Body of pancreas (tissue), 4 donors: ENCODE measurements at regions not wholly inside any gene's neighbourhood (a gene's known extent, or its start where the extent isn't known, plus 50 kb on each side); places are given as distances from the start of the nearest gene placed in this dataset.

ENCODE experiments used
- ATAC-seq: fragments of 150-250 bp; one replicate; pipeline ENCODE4 v1.9.1; 2016
- DNase-seq, 4 donors: peaks; one replicate each; pipeline ENCODE4 v3.0.0-alpha.2; 2019
- H3K27ac ChIP-seq, 4 donors: fragments of 200-600 bp; sonication (generic); 1 replicate in 3 of 4; 2 replicates in 1 of 4; pipeline versions ENCODE4 v1.5.1 to v1.6.1; 2016 to 2019; ENCODE audit warnings: mild to moderate bottlenecking in 1 of 4, mixed read lengths in 1 of 4, moderate library complexity in 1 of 4
- H3K27me3 ChIP-seq, 2 donors: fragments of 200-600 bp; sonication (generic); one replicate each; pipeline ENCODE4 v1.6.0; 2016; ENCODE audit warnings: mild to moderate bottlenecking in 1 of 2
- H3K36me3 ChIP-seq, 2 donors: fragments of 200-600 bp; sonication (generic); replicated peaks in 1 of 2; 2 replicates each; pipeline ENCODE4 v1.5.1; 2016; ENCODE audit warnings: low read depth in 2 of 2; ENCODE audit not compliant: insufficient read depth in 1 of 2
- H3K4me1 ChIP-seq: fragments of 200-600 bp; sonication (generic); one replicate; pipeline ENCODE4 v1.6.0; 2016
- H3K4me3 ChIP-seq, 2 donors: fragments of 200-600 bp; sonication (generic); 1 replicate in 1 of 2; 2 replicates in 1 of 2; pipeline ENCODE4 v1.5.1; 2016 to 2019
- H3K9me3 ChIP-seq, 3 donors: fragments of 200-600 bp; sonication (generic); 1 replicate in 2 of 3; 2 replicates in 1 of 3; pipeline ENCODE4 v1.5.1; 2016
- POLR2A ChIP-seq, 3 donors: fragments of 450-650 bp; IDR thresholded peaks; one replicate each; pipeline ENCODE4 v1.6.1; 2016; ENCODE audit warnings: antibody characterized with exemption in 3 of 3, mild to moderate bottlenecking in 2 of 3
- WGBS, 2 donors: methylation state at CpG; one replicate each; pipeline ENCODE4 v1.1.5; 2017; 5-methylcytosine and 5-hydroxymethylcytosine counted together
- intact Hi-C: fragments of 100-400 bp; cut with DNase I; formaldehyde crosslinking; loops from one replicate; pipeline ENCODE4 v1.15.1; 2023
- TF ChIP-seq, protein P1 (sequence below), 7 experiments: fragments of 450-650 bp in 4 of 7; fragments of 200-600 bp in 3 of 7; sonication (generic) in 3 of 7; IDR thresholded peaks; one replicate each; pipeline ENCODE4 v1.5.1; 2016 to 2019; ENCODE audit warnings: antibody characterized with exemption in 7 of 7

DNA sequence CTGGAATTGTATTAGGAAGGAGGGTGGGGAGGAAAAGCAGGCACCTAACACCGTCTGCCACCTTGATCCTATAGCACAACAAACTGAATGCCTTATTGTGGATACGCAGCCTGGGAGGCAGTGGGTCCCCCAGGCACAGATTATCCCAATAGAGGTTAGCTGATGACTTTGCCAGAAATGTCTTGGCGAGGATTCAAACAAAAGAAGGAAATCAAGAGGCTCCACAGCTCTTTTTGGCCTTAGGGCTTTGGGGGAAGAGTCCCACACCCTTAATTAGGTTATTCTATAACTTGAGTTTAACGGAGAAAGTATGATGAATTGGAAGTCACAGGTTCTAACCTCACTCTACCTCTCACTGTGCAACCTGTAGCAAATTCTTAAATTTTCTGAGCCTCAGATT, 102.0 kb downstream of the MRPL14 start:
- intact Hi-C loops, result no loop called here
- H3K4me3 ChIP-seq, result no peak overlapping the region

DNA sequence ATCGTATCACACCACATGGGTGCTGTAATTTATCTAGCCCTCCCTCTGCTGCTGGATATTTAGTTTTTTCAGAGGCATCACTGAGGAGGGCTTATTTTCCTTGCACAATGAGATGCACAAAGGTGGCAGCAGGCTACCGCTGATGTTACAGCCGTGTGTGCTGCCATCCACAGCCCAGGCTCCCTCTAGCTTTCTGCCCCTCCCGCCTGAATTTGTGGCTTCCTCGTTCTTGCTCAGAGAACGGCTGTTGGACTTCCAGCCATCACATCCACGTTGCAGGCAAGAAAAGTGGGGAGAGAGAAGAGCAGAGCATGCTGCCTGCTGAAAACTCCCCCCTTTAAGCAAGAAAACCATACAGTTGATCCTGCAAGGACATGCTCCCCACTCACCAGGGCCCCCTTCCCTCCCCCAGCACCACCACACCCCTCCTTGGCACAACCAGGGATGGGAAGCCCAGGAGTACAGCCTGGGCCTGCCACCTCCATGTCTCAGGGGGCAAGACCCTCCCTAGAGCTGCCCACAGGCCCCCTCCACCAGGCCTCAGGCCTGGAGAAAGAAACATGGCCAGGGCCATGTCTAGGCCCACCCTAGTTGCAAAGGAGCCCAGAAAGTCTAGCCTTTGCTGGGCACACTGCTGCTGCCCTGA, 102.6 kb downstream of the MRPL14 start:
- DNase-seq, result no peak
- intact Hi-C loops, result no loop called here
- no peak for ATAC-seq

More for the DNA sequence above, 102.0 kb downstream of the MRPL14 start:
- H3K27ac ChIP-seq, result no peak overlapping the region
- no peak for TF ChIP-seq POLR2A (IDR thresholded peaks at IDR 0.05)
- TF ChIP-seq, protein P1, sequence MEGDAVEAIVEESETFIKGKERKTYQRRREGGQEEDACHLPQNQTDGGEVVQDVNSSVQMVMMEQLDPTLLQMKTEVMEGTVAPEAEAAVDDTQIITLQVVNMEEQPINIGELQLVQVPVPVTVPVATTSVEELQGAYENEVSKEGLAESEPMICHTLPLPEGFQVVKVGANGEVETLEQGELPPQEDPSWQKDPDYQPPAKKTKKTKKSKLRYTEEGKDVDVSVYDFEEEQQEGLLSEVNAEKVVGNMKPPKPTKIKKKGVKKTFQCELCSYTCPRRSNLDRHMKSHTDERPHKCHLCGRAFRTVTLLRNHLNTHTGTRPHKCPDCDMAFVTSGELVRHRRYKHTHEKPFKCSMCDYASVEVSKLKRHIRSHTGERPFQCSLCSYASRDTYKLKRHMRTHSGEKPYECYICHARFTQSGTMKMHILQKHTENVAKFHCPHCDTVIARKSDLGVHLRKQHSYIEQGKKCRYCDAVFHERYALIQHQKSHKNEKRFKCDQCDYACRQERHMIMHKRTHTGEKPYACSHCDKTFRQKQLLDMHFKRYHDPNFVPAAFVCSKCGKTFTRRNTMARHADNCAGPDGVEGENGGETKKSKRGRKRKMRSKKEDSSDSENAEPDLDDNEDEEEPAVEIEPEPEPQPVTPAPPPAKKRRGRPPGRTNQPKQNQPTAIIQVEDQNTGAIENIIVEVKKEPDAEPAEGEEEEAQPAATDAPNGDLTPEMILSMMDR (IDR thresholded peaks at IDR 0.05), result no peak
- no peak for DNase-seq
- no peak for ATAC-seq
- H3K27me3 ChIP-seq, result no peaks in the 10 kb centered on the region
- H3K9me3 ChIP-seq, result no peaks in the 10 kb centered on the region
- H3K36me3 ChIP-seq, result no peaks in the 10 kb centered on the region
- 64 to 74% methylated on average over 4 of the region's 4 CpGs for WGBS, 2 donors
- no peaks in the 10 kb centered on the region for H3K4me1 ChIP-seq

DNA sequence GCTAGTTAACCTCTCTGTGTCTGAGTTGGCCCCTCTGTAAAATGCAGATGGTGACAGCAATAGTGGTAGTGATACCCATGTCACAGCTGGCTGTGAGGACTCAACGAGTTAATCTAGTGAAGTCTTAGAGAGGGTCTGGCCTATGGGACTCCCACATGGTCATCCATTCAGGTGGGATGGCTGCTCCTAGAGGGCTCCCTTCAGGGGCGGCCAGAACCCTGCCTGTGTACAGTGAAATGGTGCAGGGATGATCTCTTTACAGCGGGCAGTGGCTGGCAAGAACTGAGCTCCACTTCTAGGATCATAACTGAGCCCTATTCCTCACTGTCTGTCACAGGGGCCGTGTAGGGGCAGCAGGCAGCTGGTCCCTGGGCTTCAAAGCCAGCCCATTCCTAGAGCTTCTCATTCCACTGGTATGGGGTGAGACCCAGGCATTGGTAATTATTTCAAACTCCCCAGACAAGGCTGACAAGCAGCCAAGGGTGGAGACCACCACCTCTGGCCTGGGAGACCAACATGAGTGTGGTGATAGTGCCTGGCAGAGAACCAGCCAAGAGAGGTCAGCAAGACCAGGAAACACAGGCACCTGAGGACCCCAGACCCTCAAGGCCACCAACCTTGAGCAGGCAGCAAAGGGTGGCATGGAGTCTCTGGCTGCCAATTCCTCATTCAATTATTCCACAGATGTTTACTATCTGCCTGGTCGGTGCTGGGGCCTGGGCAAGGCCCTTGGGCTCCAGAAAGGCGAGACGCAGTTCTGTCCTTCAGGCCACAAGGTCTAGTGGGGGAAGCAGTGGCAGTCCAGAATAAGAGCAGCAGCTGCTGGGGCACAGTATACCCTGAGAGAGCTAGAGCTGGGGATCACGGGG, 103.4 kb downstream of the MRPL14 start:
- DNase-seq (no peak), ATAC-seq (no peak)
- Histone ChIP-seq H3K36me3 (no peaks in the 10 kb centered on the region), H3K4me1 (no peaks in the 10 kb centered on the region), H3K27ac (no peak overlapping the region), H3K27me3 (no peaks in the 10 kb centered on the region), H3K9me3 (no peaks in the 10 kb centered on the region), H3K4me3 (no peak overlapping the region)
- WGBS, 2 donors, result 76 to 77% methylated on average over 7 to 8 of the region's 8 CpGs
- TF ChIP-seq POLR2A (IDR thresholded peaks at IDR 0.05), result no peak
- TF ChIP-seq, protein P1 (IDR thresholded peaks at IDR 0.05), result no peak
- intact Hi-C loops, result no loop called here

More for the DNA sequence above, 102.6 kb downstream of the MRPL14 start:
- no peaks in the 10 kb centered on the region for H3K9me3 ChIP-seq
- 45 to 48% methylated on average over 7 of the region's 7 CpGs for WGBS, 2 donors
- H3K36me3 ChIP-seq, result no peaks in the 10 kb centered on the region
- no peaks in the 10 kb centered on the region for H3K27me3 ChIP-seq
- TF ChIP-seq POLR2A (IDR thresholded peaks at IDR 0.05), result no peak
- TF ChIP-seq, protein P1 (IDR thresholded peaks at IDR 0.05), result no peak
- no peak overlapping the region for H3K4me3 ChIP-seq
- no peak overlapping the region for H3K27ac ChIP-seq
- H3K4me1 ChIP-seq, result no peaks in the 10 kb centered on the region

DNA sequence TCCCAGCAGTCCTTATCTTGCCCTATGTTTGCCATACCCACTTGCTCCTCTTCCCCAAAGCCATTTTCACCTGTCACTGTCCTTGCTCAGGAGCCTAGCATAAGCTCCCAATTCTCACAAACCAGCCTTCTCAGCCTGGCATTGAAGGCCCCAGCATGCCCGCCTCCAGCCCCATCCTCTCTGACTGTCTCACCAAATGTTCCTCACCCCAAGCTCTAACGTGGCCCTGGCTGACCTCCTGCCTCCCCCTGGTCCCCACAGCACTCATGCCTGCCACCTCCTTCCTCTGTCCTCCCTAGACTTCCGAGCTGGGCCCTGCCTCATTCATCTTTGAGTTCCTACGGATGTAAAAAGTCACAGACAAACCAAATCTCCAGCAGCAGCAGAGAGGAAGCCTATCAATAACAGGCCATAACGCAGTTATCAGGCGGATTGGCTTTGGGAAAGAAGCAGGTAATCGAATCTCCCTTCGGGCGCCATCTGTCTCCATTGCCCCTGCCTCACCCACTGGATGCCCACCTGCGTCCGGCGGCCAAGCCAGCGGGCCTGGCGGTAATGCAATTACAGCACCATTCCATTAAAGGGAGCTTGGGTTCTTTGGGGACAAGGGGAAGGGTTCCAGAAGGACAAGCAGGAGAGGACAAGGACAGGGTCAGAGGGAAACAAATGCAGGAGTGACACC, 104.4 kb downstream of the MRPL14 start:
- Histone ChIP-seq H3K4me1 (no peaks in the 10 kb centered on the region), H3K9me3 (no peaks in the 10 kb centered on the region), H3K27me3 (no peaks in the 10 kb centered on the region), H3K36me3 (no peaks in the 10 kb centered on the region), H3K4me3 (no peak overlapping the region), H3K27ac (no peak overlapping the region)
- DNase-seq (no peak), ATAC-seq (no peak)
- TF ChIP-seq, protein P1 (IDR thresholded peaks at IDR 0.05), result no peak
- no peak for TF ChIP-seq POLR2A (IDR thresholded peaks at IDR 0.05)
- WGBS, 2 donors, result 89 to 92% methylated on average over 14 of the region's 14 CpGs
- intact Hi-C loops, result no loop called here
